ENCODE measurements at regions not wholly inside any gene's neighbourhood (a gene's known extent, or its start where the extent isn't known, plus 50 kb on each side); places are given as distances from the start of the nearest gene placed in this dataset.
"Not testable (repeated sequence)": the region's sequence is repeated elsewhere in the genome, so short reads cannot be mapped to it uniquely, and the experiment has no call there.

DNA sequence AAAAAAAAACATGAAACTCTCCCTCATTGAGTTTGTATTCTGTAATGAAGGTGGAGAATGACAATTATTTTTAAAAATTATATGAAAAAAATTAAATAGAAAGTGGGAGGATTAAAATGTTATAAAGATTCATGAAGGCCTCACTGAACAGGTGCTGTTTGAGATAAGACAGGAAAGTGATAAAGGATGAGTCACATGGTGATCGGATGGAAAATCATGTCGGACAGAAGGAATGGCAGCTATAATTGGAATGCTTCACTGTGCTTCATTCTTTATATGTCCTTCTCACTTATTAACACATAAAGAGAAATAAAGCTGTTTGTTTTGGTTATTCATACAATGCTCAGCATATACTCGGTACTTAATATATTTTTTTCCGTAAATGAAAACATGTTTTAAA, 464.5 kb upstream of the RGMB start:
- DNase-seq (ENCODE audit: low spot score) = peak; percentile 79

DNA sequence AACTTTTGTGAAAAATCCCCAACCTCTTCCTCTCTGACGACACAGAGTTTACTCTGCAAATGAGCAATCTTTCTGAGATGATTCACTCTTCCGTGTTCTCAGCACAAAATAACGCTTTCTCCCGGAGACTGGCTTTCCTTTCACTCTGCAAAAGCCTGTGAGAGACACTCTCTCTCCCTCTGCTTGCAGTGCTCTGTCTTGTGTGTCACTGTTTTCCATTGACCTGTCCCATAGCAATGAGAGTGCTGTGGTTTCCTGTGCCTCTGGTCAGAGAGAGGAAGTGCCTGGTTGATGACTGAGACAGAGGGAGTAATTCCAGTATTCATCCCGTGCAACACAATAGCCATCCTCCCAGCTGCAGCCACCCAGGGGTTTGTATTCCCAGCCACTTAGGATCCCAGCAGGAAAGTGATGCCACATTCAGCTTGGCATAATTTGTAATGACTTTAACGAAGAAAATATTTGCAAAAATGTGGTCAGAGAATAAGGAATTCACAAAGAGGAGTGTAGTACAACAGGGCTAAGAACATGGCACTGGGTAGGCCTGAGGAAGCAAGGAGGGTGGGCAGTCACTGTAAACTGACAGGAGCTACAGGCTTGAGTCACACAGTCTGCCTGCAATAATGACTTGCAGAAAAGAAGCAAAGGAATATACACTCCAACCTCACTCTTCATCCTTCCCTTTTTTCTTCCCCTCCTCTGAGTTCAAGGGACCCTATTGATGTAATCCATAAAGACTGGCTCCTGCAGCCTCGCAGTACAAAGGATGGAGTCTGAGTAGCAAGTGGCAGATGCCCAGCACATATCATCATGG, 463.5 kb upstream of the RGMB start:
- peak; percentile 100 for DNase-seq (ENCODE audit: low spot score)

DNA sequence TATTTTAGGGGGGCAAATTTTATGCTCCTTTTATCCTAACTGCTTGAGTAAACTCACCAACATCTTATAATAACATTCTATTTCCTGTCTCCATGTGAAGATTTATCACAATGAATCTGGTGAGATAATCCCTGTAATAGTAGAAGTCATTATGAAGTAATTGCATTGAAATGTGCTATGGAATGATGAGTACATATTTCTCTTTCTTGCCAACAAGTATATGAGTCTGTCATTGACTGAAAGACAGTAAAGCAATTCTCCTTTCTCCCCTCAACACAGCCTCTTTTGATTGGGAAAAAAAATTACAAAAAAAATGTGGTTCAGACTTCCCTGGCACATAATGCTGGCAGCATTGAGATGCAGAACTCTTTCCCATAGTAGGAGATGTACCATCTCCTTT, 459.2 kb upstream of the RGMB start:
- peak; percentile 94 for DNase-seq (ENCODE audit: low spot score)

DNA sequence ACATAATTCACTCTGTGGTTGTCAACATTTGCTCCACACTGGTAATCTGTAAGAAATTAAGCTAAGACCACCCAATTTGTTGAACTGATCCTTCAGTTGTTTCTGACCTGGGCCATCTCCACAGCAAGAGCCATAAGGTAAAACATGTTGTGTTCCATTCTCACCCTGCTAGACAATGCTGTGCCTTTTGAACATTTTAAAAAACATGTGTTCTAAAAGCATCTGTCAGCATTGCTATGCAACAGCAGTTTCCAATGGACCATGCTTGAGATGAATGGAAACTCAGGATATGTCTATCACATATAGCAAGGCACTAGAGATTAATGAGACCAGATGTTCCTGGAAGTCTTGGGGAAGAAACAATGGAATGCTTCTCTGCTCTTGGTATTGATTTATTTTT, 455.1 kb upstream of the RGMB start:
- no peak for DNase-seq (ENCODE audit: low spot score)

DNA sequence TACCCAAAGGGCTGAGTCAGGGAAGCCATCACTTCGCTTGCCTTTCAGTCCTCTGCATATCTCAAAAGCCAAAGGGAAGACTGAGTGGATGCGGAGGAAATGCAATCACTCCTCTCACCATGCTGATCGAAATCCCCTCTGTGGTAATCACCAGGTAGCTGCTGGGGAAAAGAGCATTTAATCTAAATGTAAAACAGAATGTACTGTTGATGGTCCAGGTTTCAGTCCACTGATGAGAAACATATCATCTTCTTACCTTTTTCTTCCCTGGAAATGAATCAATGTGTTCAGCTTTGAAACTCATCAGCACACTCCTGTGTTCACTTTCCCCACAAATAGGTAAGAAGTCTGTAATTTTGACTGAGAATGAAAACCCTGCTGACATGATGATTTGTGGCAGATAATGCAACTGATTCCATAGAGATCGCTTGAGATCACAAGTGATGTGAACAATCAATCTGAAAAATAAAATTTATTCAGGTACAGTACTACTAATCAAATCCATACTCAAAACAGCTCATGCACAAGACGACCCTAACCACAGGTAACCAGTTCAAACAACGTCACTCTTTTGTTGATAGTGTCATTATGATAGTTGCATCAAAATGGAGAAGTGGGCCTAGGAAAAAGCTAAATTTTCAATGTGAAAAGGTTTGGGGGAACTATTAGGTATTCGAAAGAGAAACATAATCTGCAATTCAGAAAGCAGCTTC, 454.0 kb upstream of the RGMB start:
- DNase-seq (ENCODE audit: low spot score) = no peak

DNA sequence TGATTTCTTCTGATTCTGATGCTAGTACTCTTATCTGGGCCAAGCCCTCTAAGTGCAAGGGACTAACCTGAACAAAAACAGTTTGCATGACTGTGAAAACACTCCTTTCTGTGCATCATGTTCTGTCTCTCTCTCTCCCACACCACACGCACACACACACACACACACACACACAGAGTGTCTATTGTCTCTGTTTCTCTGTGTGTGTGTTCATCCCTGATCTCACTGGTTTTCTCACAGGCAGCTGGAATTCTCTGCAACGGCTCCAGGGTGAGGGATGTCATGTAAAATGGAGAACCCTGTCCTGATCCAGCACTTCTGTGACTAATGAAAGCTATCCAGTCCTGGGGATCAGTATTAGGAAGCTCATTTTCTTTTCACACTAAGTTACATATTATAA, 453.1 kb upstream of the RGMB start:
- DNase-seq (ENCODE audit: low spot score) = no peak

DNA sequence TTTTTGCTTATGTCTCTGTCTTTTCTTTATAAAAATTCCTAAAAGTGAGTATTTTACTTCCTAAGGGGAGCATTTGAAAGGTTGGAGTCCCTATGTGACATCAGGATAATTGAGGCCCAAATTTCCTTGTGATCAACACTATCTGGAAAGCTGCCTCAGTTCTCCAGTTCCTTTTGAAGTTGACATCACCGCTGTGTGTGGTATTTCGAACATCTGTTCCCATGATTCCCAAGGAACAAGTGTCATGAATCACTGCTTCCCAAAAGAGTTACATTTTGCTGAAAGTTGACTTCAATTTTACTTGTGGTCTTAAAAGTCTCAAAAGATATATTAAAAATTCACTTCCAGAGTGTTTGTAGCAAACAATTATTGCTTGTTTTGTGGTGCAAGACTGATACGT, 452.1 kb upstream of the RGMB start:
- DNase-seq (ENCODE audit: low spot score) = no peak

DNA sequence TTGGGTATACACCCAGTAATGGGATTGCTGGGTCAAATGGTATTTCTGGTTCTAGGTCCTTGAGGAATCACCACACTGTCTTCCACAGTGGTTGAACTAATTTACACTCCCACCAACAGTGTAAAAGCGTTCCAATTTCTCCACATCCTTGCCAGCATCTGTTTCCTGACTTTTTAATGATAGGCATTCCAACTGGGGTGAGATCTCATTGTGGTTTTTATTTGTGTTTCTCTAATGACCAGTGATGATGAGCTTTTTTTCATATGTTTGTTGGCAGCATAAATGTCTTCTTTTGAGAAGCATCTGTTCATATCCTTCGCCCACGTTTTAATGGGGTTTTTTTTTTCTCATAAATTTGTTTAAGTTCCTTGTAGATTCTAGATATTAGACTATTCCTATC, 448.3 kb upstream of the RGMB start:
- not testable (repeated sequence) for DNase-seq (ENCODE audit: low spot score)

DNA sequence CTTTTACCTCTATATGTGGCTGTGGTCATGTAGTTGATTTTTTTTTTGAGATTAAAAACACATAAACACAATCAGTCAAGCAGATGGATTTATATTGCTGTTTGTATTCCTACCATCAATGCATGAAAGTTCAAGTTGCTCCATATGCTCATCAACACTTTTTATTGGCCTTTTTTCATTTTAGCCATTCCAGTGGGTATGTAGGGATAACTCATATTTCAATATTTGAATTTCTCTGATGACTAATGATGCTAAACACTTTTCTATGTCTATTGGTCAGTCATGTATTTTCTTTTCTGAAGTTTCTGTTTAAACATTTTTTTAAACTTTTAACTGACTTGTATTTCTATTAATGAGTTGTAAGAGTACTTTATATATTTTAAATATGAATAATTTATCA, 445.4 kb upstream of the RGMB start:
- no peak for DNase-seq (ENCODE audit: low spot score)

DNA sequence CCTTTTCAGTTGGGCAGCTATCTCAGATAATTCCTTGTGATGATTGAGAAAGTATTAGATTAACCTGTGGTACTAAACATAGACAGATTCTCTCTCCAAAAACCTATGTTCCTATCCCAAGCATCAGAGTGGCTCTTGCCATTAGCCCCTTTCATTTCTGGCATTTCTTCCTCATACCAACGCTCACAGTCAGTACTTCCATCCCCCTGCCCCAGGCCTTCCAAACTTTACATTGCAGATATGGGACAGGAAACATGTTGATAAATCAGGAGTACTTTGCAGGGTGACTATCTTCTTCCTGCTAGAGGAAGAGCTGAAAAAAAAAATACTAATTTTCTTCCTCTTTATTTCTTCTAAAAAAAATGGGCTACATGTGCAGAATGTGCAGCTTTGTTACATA, 442.6 kb upstream of the RGMB start:
- peak; percentile 61 for DNase-seq (ENCODE audit: low spot score)

DNA sequence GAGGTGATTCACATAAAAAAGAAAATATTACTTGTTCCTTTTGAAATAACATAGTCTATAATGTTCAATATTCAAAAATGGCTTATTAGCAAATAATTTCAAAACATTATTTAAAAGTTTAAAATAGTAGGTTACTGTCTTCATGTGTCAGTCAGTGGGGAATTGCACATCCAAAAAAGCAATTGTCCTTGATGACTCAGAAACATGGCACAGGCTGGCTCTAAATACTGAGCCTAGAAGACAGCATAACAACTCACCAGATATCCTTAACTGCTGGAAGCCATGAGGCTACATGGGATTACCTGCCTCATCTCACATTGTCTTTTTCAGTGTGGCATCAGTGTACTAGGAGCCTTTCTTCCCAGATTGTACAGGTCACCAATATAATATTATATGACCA, 439.5 kb upstream of the RGMB start:
- peak; percentile 82 for DNase-seq (ENCODE audit: low spot score)

DNA sequence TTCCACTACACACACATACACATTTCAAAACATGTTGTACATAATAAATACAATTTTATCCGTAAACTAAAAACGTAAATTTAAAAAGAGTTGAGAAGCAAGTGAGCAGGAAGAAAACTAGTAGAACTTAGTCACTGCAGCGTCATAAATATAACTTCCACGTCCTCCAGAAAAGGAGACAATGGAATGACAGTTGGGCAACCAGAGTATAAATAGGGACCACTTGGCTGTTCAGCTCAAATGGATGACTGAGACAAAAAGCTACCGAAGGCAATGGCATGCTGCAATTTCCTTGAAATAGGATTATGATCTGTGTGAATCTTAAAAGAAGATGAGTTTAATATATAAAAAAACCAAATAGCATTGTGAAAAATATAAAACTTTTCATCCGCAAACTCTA, 438.5 kb upstream of the RGMB start:
- no peak for DNase-seq (ENCODE audit: low spot score)

DNA sequence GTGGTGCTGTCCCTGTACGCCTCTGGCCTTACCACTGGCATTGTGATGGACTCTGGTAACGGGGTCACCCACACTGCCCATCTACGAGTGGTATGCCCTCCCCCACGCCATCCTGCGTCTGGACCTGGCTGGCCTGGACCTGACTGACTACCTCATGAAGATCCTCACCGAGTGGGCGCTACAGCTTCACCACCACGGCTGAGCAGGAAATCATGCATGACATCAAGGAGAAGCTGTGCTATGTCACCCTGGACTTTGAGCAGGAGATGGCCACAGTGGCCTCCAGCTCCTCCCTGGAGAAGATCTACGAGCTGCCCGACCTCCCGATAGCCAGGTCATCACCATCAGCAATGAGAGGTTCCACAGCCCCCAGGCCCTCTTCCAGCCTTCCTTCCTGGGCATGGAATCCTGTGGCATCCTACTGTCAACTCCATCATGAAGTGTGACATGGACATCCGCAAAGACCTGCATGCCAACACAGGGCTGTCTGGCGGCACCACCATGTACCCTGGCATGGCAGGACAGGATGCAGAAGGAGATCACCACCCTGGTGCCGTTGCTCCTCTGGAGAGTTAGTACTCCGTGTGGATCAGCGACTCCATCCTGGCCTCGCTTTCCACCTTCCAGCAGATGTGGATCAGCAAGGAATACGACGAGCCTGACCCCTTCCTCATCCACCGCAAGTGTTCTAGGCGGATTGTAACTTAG, 434.2 kb upstream of the RGMB start:
- no peak for DNase-seq (ENCODE audit: low spot score)

DNA sequence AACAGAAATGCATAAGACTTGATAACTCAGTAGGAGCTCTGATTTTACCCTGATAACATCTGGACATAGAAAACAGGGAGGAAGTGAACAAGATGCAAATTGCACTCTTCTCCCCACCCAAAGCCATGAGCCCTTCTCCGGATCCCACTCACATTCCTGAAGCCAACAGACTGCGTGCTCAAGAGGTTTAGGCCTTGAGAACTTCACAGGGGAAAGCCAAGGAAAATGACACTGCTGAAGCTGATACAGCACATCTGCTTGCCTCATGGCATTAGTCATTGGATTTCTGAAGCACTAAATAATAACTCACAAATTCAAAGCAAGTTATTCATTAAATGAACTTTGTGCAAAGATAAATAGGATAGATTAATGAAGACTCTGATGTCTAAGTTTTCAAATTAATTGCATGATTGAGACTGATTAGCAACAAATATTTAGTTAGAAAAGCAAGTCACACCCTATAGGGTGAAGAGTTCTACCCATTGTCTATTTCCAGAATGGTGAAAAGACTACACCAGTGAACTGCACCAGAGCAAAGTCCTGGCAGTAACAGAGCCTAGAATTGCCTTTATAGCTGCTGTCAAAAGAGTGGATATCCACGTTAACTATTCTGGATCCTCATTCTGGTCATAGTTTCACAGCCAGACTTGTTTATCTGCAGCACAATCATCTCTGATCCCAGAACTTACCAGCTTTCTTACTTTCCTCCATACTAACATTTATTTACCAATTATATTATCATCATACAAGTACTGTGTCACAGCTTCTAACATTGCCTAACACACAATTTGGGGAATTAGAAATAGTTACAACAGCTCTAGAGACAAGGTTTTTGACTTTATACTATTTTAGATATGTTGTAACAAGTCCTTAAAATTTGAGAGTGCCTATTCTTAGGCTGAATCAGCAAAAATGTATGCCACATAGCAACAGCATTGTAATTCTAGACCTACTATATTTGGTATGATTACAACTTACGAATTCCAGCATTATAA, 432.1 kb upstream of the RGMB start:
- DNase-seq (ENCODE audit: low spot score) = peak; percentile 92

DNA sequence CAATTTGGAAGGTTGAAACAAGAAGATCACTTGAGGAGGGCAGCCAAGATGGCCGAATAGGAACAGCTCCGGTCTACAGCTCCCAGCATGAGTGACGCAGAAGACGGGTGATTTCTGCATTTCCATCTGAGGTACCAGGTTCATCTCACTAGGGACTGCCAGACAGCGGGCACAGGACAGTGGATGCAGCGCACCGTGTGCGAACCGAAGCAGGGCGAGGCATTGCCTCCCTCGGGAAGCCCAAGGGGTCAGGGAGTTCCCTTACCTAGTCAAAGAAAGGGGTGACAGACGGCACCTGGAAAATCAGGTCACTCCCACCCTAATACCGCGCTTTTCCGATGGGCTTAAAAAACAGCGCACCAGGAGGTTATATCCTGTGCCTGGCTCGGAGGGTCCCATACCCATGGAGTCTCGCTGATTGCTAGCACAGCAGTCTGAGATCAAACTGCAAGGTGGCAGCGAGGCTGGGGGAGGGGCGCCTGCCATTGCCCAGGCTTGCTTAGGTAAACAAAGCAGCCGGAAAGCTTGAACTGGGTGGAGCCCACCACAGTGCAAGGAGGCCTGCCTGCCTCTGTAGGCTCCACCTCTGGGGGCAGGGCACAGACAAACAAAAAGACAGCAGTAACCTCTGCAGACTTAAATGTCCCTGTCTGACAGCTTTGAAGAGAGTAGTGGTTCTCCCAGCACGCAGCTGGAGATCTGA, 430.4 kb upstream of the RGMB start:
- DNase-seq (ENCODE audit: low spot score) = not testable (repeated sequence)

DNA sequence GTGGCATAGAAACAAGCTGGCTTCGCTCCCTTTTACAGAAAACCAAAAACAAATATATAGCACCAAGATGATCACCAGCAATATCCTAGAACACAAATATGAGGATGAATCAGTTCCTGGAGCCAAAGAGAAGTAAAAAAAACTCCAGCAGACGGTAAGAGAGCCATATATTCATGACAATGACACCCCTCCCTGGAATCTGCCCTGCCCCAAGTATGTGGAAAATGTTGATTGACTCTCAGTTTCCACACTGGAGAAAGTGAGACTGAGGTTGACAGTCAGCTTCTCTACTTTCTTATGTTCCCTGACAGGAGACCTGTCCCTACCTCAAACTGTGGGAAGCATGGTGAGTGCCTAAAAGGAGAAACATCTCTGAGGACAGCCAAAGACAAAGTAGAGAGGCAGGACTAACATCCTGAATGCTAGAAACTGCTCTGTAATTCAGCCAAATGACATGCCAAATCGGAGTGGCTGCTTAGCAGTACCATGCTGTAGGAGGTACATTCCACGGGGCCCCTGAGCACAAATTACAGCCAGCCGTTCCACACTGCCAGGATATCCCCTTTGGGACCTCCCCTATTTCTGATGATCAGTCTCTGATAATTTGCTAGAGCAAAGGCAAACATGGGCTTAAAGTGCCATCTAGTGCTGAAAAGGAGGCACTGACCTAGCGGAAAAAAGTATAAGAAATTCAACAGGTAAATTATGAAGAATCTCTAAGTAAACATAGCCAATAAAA, 424.0 kb upstream of the RGMB start:
- DNase-seq (ENCODE audit: low spot score) = peak; percentile 90

DNA sequence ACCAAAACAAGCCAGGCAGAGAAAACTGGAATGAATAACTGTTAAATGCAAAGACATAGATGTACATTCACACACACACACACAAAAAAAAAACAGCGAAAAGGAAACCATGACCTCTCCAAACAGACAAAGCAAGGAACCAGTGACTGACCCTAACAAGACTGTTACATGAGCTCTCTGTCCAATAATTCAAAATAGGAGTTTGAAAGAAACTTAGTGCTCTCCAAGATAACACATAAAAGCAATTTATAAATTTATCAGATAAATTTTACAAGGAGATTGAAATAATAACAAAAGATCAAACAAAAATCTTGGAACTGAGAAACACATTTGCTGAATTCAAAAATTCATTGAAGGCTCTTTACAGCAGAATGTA, 423.5 kb upstream of the RGMB start:
- DNase-seq (ENCODE audit: low spot score) = no peak

DNA sequence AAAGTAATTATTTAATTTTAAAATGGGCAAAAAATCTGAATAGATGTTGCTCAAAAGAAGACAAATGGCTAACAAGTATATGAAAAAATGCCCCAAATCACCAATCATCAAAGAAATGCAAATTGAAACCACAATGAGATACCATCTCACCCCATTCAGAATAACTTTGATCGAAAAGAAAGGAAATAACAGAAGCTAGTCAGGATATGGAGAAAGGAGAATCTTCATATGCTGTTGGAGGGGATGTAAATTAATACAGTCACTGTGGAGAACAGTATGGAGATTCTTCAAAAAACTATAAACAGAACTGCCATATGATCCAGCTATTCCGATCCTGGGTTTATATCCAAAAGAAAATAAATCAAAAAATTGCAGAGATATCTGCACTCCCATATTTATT, 418.5 kb upstream of the RGMB start:
- no peak for DNase-seq (ENCODE audit: low spot score)

DNA sequence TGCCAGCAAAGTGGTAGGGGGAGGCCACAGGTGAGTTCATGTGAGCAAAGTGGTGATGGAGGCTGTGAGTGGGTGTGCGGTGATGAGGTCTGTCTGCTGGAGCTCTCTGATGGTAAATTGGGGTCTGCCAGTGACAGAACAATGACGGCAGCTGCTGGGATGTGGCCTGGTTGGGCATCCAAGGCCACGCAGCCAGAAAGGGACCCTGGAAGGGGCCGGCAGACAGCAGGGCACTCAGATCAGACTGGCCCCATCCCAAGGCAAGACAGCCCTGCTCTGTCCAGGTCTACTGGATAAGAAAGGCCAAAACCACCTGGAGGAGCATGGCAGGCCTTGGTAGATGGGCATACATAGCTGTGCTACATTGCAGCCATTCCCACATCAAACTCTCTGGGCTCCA, 412.9 kb upstream of the RGMB start:
- no peak for DNase-seq (ENCODE audit: low spot score)

DNA sequence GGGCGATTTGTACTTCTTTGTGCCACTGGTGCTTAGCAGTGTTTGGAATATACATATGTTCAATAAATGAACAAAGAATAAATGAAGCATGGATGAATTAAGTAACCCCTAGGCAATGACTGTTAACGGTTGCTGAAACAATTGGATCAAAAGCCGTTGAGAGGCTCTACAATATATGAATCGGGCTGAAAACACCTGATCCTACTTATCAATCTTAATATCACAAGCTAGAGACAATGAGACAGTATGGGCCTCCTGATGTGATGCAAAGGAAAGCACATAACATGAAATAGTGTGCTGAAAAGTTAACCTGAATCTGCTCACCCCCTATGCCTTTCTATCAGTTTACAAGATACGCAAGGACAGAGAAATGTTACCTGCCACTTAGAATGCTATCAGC, 410.3 kb upstream of the RGMB start:
- DNase-seq (ENCODE audit: low spot score) = no peak

DNA sequence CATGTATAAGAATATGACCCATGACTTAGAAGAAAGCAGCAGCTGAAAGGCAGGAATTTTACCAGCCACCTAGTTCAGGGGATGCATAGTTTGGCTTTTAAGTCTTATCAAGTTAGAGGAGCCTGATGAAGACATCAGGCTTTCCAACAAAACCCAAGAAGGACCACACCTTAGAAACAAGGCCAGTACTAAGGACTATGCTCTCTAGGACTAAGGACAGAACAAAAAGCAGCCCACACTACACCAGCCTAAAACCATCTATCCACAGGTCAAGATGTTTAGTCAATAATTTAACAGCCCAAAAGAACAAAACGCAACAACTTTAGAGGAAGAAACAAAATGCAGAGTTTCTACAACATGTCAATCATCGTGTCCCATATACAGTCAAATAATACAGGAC, 408.9 kb upstream of the RGMB start:
- no peak for DNase-seq (ENCODE audit: low spot score)
